B cell (primary cell): ENCODE measurements at regions not wholly inside any gene's neighbourhood (a gene's known extent, or its start where the extent isn't known, plus 50 kb on each side); places are given as distances from the start of the nearest gene placed in this dataset.

Experiments used
- ATAC-seq: fragments of 200-7000 bp; cut with Tn5 transposase; one replicate; pipeline ENCODE4 v1.10.0; 2021; ENCODE audit warnings: low read depth, mild to moderate bottlenecking, moderate number of reproducible peaks, moderate library complexity
- CTCF ChIA-PET: fragments of 350-600 bp; sonication (Branson Sonifier 250); formaldehyde crosslinking; loops from one replicate; lab custom pipeline; 2021; ENCODE audit warnings: antibody characterized with exemption, inconsistent platforms; lab: Charles Lee
- POLR2A ChIA-PET: fragments of 350-600 bp; sonication (Branson Sonifier 250); formaldehyde crosslinking; loops from one replicate; lab custom pipeline; 2021; ENCODE audit warnings: antibody characterized with exemption; lab: Charles Lee
- DNase-seq: peaks from one replicate; pipeline ENCODE4 v3.0.0; 2013
- H2AFZ ChIP-seq: 2 replicates; pipeline ENCODE4 v1.6.1; 2012; ENCODE audit warnings: mild to moderate bottlenecking, low read depth, low read length; ENCODE audit not compliant: insufficient read depth, poor library complexity, severe bottlenecking
- H3K27ac ChIP-seq, 2 donors: 1 replicate in 1 of 2; 2 replicates in 1 of 2; pipeline ENCODE4 v1.5.1; 2012 to 2013; ENCODE audit warnings: low read length in 2 of 2, mild to moderate bottlenecking in 2 of 2, moderate library complexity in 1 of 2
- H3K27me3 ChIP-seq, 4 experiments: fragments of 200-600 bp in 1 of 4; sonication (generic) in 1 of 4; replicated peaks in 1 of 4; 1 replicate in 2 of 4; 2 replicates in 2 of 4; pipeline versions ENCODE4 v1.6.1 to v1.7.0; 2013 to 2016; ENCODE audit warnings: low read length in 3 of 4, mild to moderate bottlenecking in 2 of 4, mixed read lengths in 1 of 4, moderate library complexity in 1 of 4; ENCODE audit not compliant: insufficient read depth in 4 of 4, control insufficient read depth in 3 of 4; ENCODE audit errors: control extremely low read depth in 1 of 4
- H3K36me3 ChIP-seq, 2 experiments: replicated peaks in 1 of 2; 1 replicate in 1 of 2; 2 replicates in 1 of 2; pipeline versions ENCODE4 v1.6.1 to v1.7.1; 2013; ENCODE audit warnings: low read length in 1 of 2; ENCODE audit not compliant: insufficient read depth in 2 of 2, control insufficient read depth in 1 of 2; ENCODE audit errors: control extremely low read depth in 1 of 2, extremely low read depth in 1 of 2
- H3K4me1 ChIP-seq, 2 donors: fragments of 200-600 bp in 1 of 2; sonication (generic) in 1 of 2; 1 replicate in 1 of 2; 2 replicates in 1 of 2; pipeline versions ENCODE4 v1.5.1 to v1.6.1; 2013 to 2017; ENCODE audit warnings: low read length in 2 of 2; ENCODE audit not compliant: control insufficient read depth in 2 of 2, insufficient read depth in 2 of 2
- H3K4me2 ChIP-seq: replicated peaks from 2 replicates; pipeline ENCODE3; 2012; ENCODE audit warnings: mild to moderate bottlenecking, low read depth, low read length; ENCODE audit not compliant: poor library complexity, severe bottlenecking
- H3K4me3 ChIP-seq, 5 experiments: fragments of 200-600 bp in 1 of 5; sonication (generic) in 1 of 5; 1 replicate in 3 of 5; 2 replicates in 2 of 5; pipeline versions ENCODE4 v1.5.1 to v1.7.0; 2011 to 2016; ENCODE audit warnings: low read length in 4 of 5, mild to moderate bottlenecking in 4 of 5, low read depth in 2 of 5, control low read depth in 1 of 5, moderate library complexity in 1 of 5; ENCODE audit not compliant: insufficient read depth in 1 of 5; ENCODE audit errors: control extremely low read depth in 1 of 5, extremely low read depth in 1 of 5
- H3K79me2 ChIP-seq: fragments of 200-600 bp; sonication (generic); one replicate; pipeline ENCODE4 v1.6.0; 2016; ENCODE audit warnings: low read length; ENCODE audit not compliant: control insufficient read depth, insufficient read depth
- H3K9ac ChIP-seq: fragments of 200-600 bp; sonication (generic); 2 replicates; pipeline ENCODE4 v1.6.1; 2017; ENCODE audit warnings: mild to moderate bottlenecking, low read length, moderate library complexity
- H3K9me3 ChIP-seq, 3 donors: one replicate each; pipeline versions ENCODE4 v1.6.1 to v1.7.1; 2013; ENCODE audit warnings: low read length in 2 of 3; ENCODE audit not compliant: control insufficient read depth in 2 of 3, insufficient read depth in 1 of 3; ENCODE audit errors: control extremely low read depth in 1 of 3
- H4K20me1 ChIP-seq: 2 replicates; pipeline ENCODE4 v1.6.0; 2012; ENCODE audit warnings: mild to moderate bottlenecking, low read length; ENCODE audit not compliant: insufficient read depth, control insufficient read depth, poor library complexity, severe bottlenecking
- H3K27ac Mint-ChIP-seq: one replicate; pipeline ENCODE4 v1.8.0; 2021; ENCODE audit warnings: mixed read lengths
- H3K27me3 Mint-ChIP-seq: one replicate; pipeline ENCODE4 v1.8.0; 2021; ENCODE audit warnings: mixed read lengths
- H3K4me1 Mint-ChIP-seq: one replicate; pipeline ENCODE4 v1.8.0; 2021; ENCODE audit warnings: mixed read lengths
- H3K4me3 Mint-ChIP-seq: one replicate; pipeline ENCODE4 v1.8.0; 2021; ENCODE audit warnings: mixed read lengths
- H3K9me3 Mint-ChIP-seq: one replicate; pipeline ENCODE4 v1.8.0; 2022; ENCODE audit warnings: mixed read lengths; ENCODE audit not compliant: insufficient read depth
- CTCF ChIP-seq: fragments of 200-600 bp; IDR thresholded peaks from one replicate; pipeline ENCODE4 v1.8.0; 2022; ENCODE audit warnings: antibody characterized with exemption, mild to moderate bottlenecking
- EZH2 ChIP-seq: IDR thresholded peaks from 2 replicates; pipeline ENCODE4 v1.6.1; 2012; ENCODE audit warnings: borderline replicate concordance, low read depth, mild to moderate bottlenecking, moderate library complexity, low read length; ENCODE audit not compliant: insufficient read depth, poor library complexity, severe bottlenecking
- WGBS: methylation state at CpG from one replicate; pipeline ENCODE4 v1.1.5; 2013; ENCODE audit warnings: missing lambda C conversion rate; ENCODE audit not compliant: insufficient coverage; 5-methylcytosine and 5-hydroxymethylcytosine counted together
- intact Hi-C: fragments of 100-400 bp; cut with micrococcal nuclease; formaldehyde crosslinking; loops from one replicate; pipeline ENCODE4 v1.10.0; 2022

- TF ChIP-seq CTCF (no peak), EZH2 (no peak)
- no peak overlapping the region for H2AFZ ChIP-seq
- H3K9me3 ChIP-seq: no peaks in the 10 kb centered on the region
- no peaks in the 10 kb centered on the region for H3K9me3 Mint-ChIP-seq
- WGBS: no CpG with 5 or more reads among the region's 1 CpG
- H3K9ac ChIP-seq: no peak overlapping the region
- CTCF ChIA-PET: no interaction called here
- ATAC-seq: no peak
- no peaks in the 10 kb centered on the region for H3K4me1 ChIP-seq
- H3K4me1 Mint-ChIP-seq: no peaks in the 10 kb centered on the region
- H3K4me3 Mint-ChIP-seq: no peak overlapping the region
- no peak overlapping the region for H3K4me2 ChIP-seq
- H3K27ac Mint-ChIP-seq: no peak overlapping the region
- no peak overlapping the region for H3K27ac ChIP-seq
- no peaks in the 10 kb centered on the region for H3K79me2 ChIP-seq
- H3K4me3 ChIP-seq: no peak overlapping the region
- POLR2A ChIA-PET: no interaction called here
- H3K27me3 ChIP-seq: no peaks in the 10 kb centered on the region
- H4K20me1 ChIP-seq: no peaks in the 10 kb centered on the region
- DNase-seq: no peak
- H3K36me3 ChIP-seq: no peaks in the 10 kb centered on the region
- intact Hi-C loops: no loop called here
- H3K27me3 Mint-ChIP-seq: peaks cover 6% of the 10 kb centered on the region
These were observed 177.3 kb downstream of the ID4 start for GRCh38 chr6:20014508-20014907.

- no peak overlapping the region for H3K4me3 ChIP-seq
- intact Hi-C loops: no loop called here
- H3K4me2 ChIP-seq: no peak overlapping the region
- Mint-ChIP-seq H3K27ac (no peak overlapping the region), H3K4me1 (peaks cover 12% of the 10 kb centered on the region), H3K4me3 (no peak overlapping the region), H3K27me3 (peaks cover 30% of the 10 kb centered on the region), H3K9me3 (no peaks in the 10 kb centered on the region)
- no peaks in the 10 kb centered on the region for H4K20me1 ChIP-seq
- H3K27me3 ChIP-seq: peaks cover 0 to 14% (median 5%) of the 10 kb centered on the region in 4 experiments
- CTCF ChIA-PET: interaction anchor here (0.6 kb wide), 1 partner anchor 176 kb away, joined by 3 read pairs; no protein-coding TSS in a partner anchor
- no peaks in the 10 kb centered on the region for H3K79me2 ChIP-seq
- no peaks in the 10 kb centered on the region for H3K36me3 ChIP-seq
- H3K27ac ChIP-seq: no peak overlapping the region
- TF ChIP-seq CTCF (no peak), EZH2 (no peak)
- WGBS: 100% methylated on average over 1 of the region's 1 CpG
- DNase-seq (no peak), ATAC-seq (no peak)
- no peak overlapping the region for H2AFZ ChIP-seq
- no peak overlapping the region for H3K9ac ChIP-seq
- H3K9me3 ChIP-seq: peaks cover 0 to 2% (median 0%) of the 10 kb centered on the region in 3 donors
- POLR2A ChIA-PET: no interaction called here
- peaks cover 10 to 13% of the 10 kb centered on the region in 2 donors for H3K4me1 ChIP-seq
These were observed 183.4 kb downstream of the ID4 start for GRCh38 chr6:20020526-20020925.
